Ammon's horn (tissue), 1 donor: ENCODE measurements at regions not wholly inside any gene's neighbourhood (a gene's known extent, or its start where the extent isn't known, plus 50 kb on each side); places are given as distances from the start of the nearest gene placed in this dataset.
"Not testable (repeated sequence)": the region's sequence is repeated elsewhere in the genome, so short reads cannot be mapped to it uniquely, and the experiment has no call there.

Experiments
- DNase-seq: peaks from one replicate; pipeline ENCODE4 v3.0.0-alpha.2; 2016; ENCODE audit warnings: low spot score

- no peak for DNase-seq
These were observed 64.0 kb downstream of the EBNA1BP2 start for GRCh38 chr1:43108080-43108479.

GRCh38 chr1:43107664-43108063 lies 64.4 kb downstream of the EBNA1BP2 start:
- DNase-seq: no peak

- DNase-seq: no peak
These were observed 67.9 kb downstream of the EBNA1BP2 start for GRCh38 chr1:43104027-43104763.

GRCh38 chr1:43101061-43101460 lies 71.0 kb downstream of the EBNA1BP2 start:
- no peak for DNase-seq

- no peak for DNase-seq
These were observed 73.9 kb downstream of the EBNA1BP2 start for GRCh38 chr1:43098200-43098599.

GRCh38 chr1:43096528-43096927 lies 75.6 kb downstream of the EBNA1BP2 start:
- not testable (repeated sequence) for DNase-seq

GRCh38 chr1:43090812-43091211 lies 81.3 kb downstream of the EBNA1BP2 start:
- DNase-seq: not testable (repeated sequence)

- DNase-seq: not testable (repeated sequence)
These were observed 81.9 kb downstream of the EBNA1BP2 start for GRCh38 chr1:43090157-43090556.

- no peak for DNase-seq
These were observed 88.7 kb downstream of the EBNA1BP2 start for GRCh38 chr1:43083375-43083891.

GRCh38 chr1:43082740-43083139 lies 89.3 kb downstream of the EBNA1BP2 start:
- no peak for DNase-seq

GRCh38 chr1:43077273-43077672 lies 94.8 kb downstream of the EBNA1BP2 start:
- DNase-seq: no peak

- DNase-seq: no peak
These were observed 97.4 kb downstream of the EBNA1BP2 start for GRCh38 chr1:43074709-43075108.

GRCh38 chr1:43074244-43074643 lies 97.8 kb downstream of the EBNA1BP2 start:
- DNase-seq: no peak

GRCh38 chr1:43073490-43074230 lies 98.4 kb downstream of the EBNA1BP2 start:
- DNase-seq: peak; percentile 89

- no peak for DNase-seq
These were observed 99.8 kb downstream of the EBNA1BP2 start for GRCh38 chr1:43072314-43072713.

GRCh38 chr1:43071241-43071640 lies 100.8 kb downstream of the EBNA1BP2 start:
- DNase-seq: no peak

GRCh38 chr1:43069461-43070050 lies 102.5 kb downstream of the EBNA1BP2 start:
- peak; percentile 51 for DNase-seq

GRCh38 chr1:43068911-43069310 lies 103.2 kb downstream of the EBNA1BP2 start:
- DNase-seq: no peak

GRCh38 chr1:43067977-43068751 lies 103.9 kb downstream of the EBNA1BP2 start:
- DNase-seq: peak; percentile 43

- no peak for DNase-seq
These were observed 104.8 kb downstream of the EBNA1BP2 start for GRCh38 chr1:43067233-43067745.

GRCh38 chr1:43066578-43066977 lies 105.5 kb downstream of the EBNA1BP2 start:
- DNase-seq: no peak
